ENCODE measurements at regions not wholly inside any gene's neighbourhood (a gene's known extent, or its start where the extent isn't known, plus 50 kb on each side); places are given as distances from the start of the nearest gene placed in this dataset.

GRCh38 chr18:68469049-68469625, 245.8 kb downstream of the TMX3 start:
- TF ChIP-seq CTCF (conservative IDR thresholded peaks at IDR 0.05; ENCODE audit: low read length), result no peak
- no peak overlapping the region for H3K4me3 ChIP-seq (ENCODE audit: low read length)
- no peak for DNase-seq (ENCODE audit: low read depth)

- no peak for DNase-seq (ENCODE audit: low read depth)
- no peak overlapping the region for H3K4me3 ChIP-seq (ENCODE audit: low read length)
- TF ChIP-seq CTCF (conservative IDR thresholded peaks at IDR 0.05; ENCODE audit: low read length), result no peak
Measured at GRCh38 chr18:68467957-68468356, 247.0 kb downstream of the TMX3 start.

DNA sequence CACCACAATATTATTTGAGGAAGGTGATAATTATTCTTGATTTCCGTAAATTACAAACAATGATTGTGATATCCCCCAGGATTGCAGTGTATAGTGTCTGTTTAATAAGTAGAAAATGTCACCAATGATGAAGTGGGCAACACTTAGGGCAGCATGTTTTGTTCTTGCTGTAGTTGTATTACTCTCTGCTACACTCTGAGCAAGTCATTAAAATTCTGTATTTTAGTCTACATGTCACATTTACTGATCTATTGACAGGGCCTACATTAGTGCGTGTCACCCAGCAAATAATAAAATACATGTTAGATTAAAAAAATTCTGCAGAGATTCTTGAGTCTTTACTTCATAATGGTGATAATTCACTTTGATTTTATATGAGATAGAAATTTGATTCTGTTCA, 247.6 kb downstream of the TMX3 start:
- DNase-seq (ENCODE audit: low read depth), result no peak
- TF ChIP-seq CTCF (conservative IDR thresholded peaks at IDR 0.05; ENCODE audit: low read length), result no peak
- no peak overlapping the region for H3K4me3 ChIP-seq (ENCODE audit: low read length)

- no peak overlapping the region for H3K4me3 ChIP-seq (ENCODE audit: low read length)
- TF ChIP-seq CTCF (conservative IDR thresholded peaks at IDR 0.05; ENCODE audit: low read length), result no peak
- no peak for DNase-seq (ENCODE audit: low read depth)
Measured at GRCh38 chr18:68466672-68467071, 248.2 kb downstream of the TMX3 start.

- no peak for TF ChIP-seq CTCF (conservative IDR thresholded peaks at IDR 0.05; ENCODE audit: low read length)
- DNase-seq (ENCODE audit: low read depth), result no peak
- no peak overlapping the region for H3K4me3 ChIP-seq (ENCODE audit: low read length)
Measured at GRCh38 chr18:68462766-68463165, 252.1 kb downstream of the TMX3 start.

DNA sequence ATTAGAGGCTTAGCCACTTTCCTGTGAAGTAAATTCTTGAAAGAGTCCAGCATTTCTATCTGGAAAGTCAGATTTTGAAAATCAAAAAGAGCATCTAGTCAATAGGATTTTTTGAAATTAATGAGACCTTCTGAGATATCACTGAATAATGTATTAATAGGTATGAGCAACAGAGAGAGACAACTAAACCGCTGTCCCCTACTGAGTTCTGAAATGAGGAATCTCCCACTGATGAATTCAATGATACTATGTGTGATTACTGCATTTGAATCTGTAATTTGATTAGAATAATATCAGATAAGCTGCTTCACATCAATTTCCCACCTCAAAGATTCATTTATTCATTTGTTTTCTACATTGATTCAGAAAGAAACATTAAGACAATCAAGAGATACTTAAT, 252.8 kb downstream of the TMX3 start:
- H3K4me3 ChIP-seq (ENCODE audit: low read length), result no peak overlapping the region
- TF ChIP-seq CTCF (conservative IDR thresholded peaks at IDR 0.05; ENCODE audit: low read length), result no peak
- DNase-seq (ENCODE audit: low read depth), result no peak

DNA sequence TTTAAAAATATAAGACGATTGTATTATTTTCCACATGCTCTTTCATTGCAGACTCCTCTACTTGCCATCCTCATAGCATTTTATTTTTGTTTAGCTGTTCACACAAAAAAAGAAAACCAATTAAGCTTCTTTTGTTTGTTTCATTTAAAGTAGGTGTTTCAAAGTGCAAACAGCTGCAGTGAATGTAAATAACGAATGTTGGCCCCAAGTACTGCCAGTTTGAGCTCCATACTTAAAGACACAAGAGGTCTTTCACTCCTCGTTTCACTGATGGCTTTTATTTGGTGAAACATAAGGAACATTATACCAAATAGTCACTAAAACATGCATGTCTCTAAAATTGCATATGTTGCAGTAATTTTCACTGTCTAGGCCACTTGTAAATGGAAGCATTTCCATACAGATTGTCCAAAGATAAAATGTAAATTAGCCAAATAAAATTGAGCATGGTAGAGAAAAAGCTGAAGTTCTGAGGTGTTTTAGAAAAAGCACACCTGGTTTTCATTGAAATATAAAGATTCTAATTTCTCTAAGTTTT, 253.4 kb downstream of the TMX3 start:
- TF ChIP-seq CTCF (conservative IDR thresholded peaks at IDR 0.05; ENCODE audit: low read length), result no peak

More for the DNA sequence above, 253.4 kb downstream of the TMX3 start:
- no peak for DNase-seq (ENCODE audit: low read depth)
- no peak overlapping the region for H3K4me3 ChIP-seq (ENCODE audit: low read length)
